ENCODE measurements at regions not wholly inside any gene's neighbourhood (a gene's known extent, or its start where the extent isn't known, plus 50 kb on each side); places are given as distances from the start of the nearest gene placed in this dataset.
"Not testable (repeated sequence)": the region's sequence is repeated elsewhere in the genome, so short reads cannot be mapped to it uniquely, and the experiment has no call there.

GRCh38 chr14:48563489-48563888 lies 888.1 kb upstream of the MDGA2 start:
- DNase-seq = no peak

- not testable (repeated sequence) for DNase-seq
These were observed 886.0 kb upstream of the MDGA2 start for GRCh38 chr14:48561438-48561837.

- no peak for DNase-seq
These were observed 885.0 kb upstream of the MDGA2 start for GRCh38 chr14:48560421-48560820.

GRCh38 chr14:48553443-48553842 lies 878.0 kb upstream of the MDGA2 start:
- DNase-seq = no peak

GRCh38 chr14:48546996-48547395 lies 871.6 kb upstream of the MDGA2 start:
- peak in 1 of 5 experiments; percentile 5 for DNase-seq

GRCh38 chr14:48537600-48537999 lies 862.2 kb upstream of the MDGA2 start:
- DNase-seq = no peak

GRCh38 chr14:48536318-48536717 lies 860.9 kb upstream of the MDGA2 start:
- DNase-seq = no peak

GRCh38 chr14:48527832-48528231 lies 852.4 kb upstream of the MDGA2 start:
- no peak for DNase-seq

- no peak for DNase-seq
These were observed 850.9 kb upstream of the MDGA2 start for GRCh38 chr14:48526307-48526706.

GRCh38 chr14:48504921-48505320 lies 829.5 kb upstream of the MDGA2 start:
- no peak for DNase-seq

GRCh38 chr14:48490756-48491155 lies 815.4 kb upstream of the MDGA2 start:
- DNase-seq = no peak

- no peak for DNase-seq
These were observed 798.5 kb upstream of the MDGA2 start for GRCh38 chr14:48473944-48474343.

GRCh38 chr14:48456051-48456450 lies 780.6 kb upstream of the MDGA2 start:
- no peak for DNase-seq

GRCh38 chr14:48454887-48455286 lies 779.5 kb upstream of the MDGA2 start:
- no peak for DNase-seq

GRCh38 chr14:48452437-48452995 lies 777.1 kb upstream of the MDGA2 start:
- no peak for DNase-seq

- no peak for DNase-seq
These were observed 759.8 kb upstream of the MDGA2 start for GRCh38 chr14:48435221-48435620.

- no peak for DNase-seq
These were observed 755.4 kb upstream of the MDGA2 start for GRCh38 chr14:48430805-48431204.

GRCh38 chr14:48429512-48429911 lies 754.1 kb upstream of the MDGA2 start:
- no peak for DNase-seq

GRCh38 chr14:48417715-48418500 lies 742.5 kb upstream of the MDGA2 start:
- no peak for DNase-seq

- no peak for DNase-seq
These were observed 725.9 kb upstream of the MDGA2 start for GRCh38 chr14:48401321-48401720.

- peak in 1 of 5 experiments; percentile 19 for DNase-seq
These were observed 723.4 kb upstream of the MDGA2 start for GRCh38 chr14:48398675-48399282.

- no peak for DNase-seq
These were observed 716.3 kb upstream of the MDGA2 start for GRCh38 chr14:48391661-48392060.

- no peak for DNase-seq
These were observed 714.9 kb upstream of the MDGA2 start for GRCh38 chr14:48390346-48390745.

- DNase-seq = no peak
These were observed 709.4 kb upstream of the MDGA2 start for GRCh38 chr14:48384821-48385220.
